ENCODE measurements at regions not wholly inside any gene's neighbourhood (a gene's known extent, or its start where the extent isn't known, plus 50 kb on each side); places are given as distances from the start of the nearest gene placed in this dataset.

DNA sequence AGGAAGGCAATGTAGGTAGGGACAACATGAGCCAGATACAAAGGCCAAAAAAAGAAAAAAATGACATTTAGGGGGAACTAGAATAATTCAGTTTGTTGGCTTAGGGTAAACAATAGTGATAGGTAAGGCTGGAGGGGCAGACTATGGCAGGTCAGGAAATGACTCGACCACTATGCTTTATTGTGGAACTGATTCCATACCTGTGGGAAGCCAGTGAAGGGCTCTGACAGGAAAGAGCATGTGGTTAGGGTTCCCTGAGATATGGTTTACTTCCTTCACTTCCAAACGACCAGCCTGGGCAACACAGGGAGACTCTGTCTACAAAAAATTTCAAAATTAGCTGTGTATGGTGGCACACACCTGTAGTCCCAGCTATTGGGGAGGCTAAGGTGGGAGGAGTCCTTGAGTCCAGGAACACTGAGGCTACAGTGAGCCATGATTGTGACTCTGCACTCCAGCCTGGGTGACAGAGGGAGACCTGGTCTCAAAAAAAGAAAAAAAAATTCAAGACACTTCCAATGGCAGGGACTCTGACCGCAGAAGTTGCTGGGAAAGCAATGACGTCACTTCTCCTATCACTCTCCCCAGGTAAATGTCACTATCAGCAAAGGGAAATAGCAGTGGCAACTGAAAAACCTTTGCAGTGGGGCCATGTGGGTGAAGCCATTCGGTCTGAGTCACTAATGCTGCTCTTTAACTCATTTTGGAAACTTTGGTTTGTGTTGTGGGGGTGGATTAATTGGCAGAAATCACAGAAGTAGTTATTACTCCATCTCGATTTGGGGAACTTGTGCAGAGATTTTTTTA is 192.8 kb upstream of the TSC22D1 start:
- Histone ChIP-seq H4K20me1 (ENCODE audit: insufficient read depth, low read length) (no peaks in the 10 kb centered on the region), H3K9ac (ENCODE audit: low read length) (no peak overlapping the region), H3K4me2 (ENCODE audit: low read depth, low read length) (no peak overlapping the region), H3K4me1 (ENCODE audit: low read length) (no peaks in the 10 kb centered on the region), H3K9me3 (replicated peaks; ENCODE audit: insufficient read depth, low read length) (no peaks in the 10 kb centered on the region), H3K27ac (ENCODE audit: low read length) (no peak overlapping the region), H3K36me3 (replicated peaks; ENCODE audit: insufficient read depth, low read length) (no peaks in the 10 kb centered on the region), H3K9me2 (replicated peaks; ENCODE audit: insufficient read depth, low read length) (no peaks in the 10 kb centered on the region), H3K79me2 (ENCODE audit: low read length) (no peaks in the 10 kb centered on the region), H3K4me3 (ENCODE audit: low read length) (no peak overlapping the region), H3F3A (ENCODE audit: insufficient read depth, low read length) (no peaks in the 10 kb centered on the region), H3K27me3 (replicated peaks; ENCODE audit: insufficient read depth, low read length) (no peaks in the 10 kb centered on the region), H2AFZ (ENCODE audit: low read length) (no peak overlapping the region)
- no peak for TF ChIP-seq EZH2phosphoT487 (IDR thresholded peaks at IDR 0.05; ENCODE audit: low read length)
- TF ChIP-seq EZH2 (optimal IDR thresholded peaks at IDR 0.05; ENCODE audit: low read depth, low read length) = no peak
- TF ChIP-seq, protein P1, sequence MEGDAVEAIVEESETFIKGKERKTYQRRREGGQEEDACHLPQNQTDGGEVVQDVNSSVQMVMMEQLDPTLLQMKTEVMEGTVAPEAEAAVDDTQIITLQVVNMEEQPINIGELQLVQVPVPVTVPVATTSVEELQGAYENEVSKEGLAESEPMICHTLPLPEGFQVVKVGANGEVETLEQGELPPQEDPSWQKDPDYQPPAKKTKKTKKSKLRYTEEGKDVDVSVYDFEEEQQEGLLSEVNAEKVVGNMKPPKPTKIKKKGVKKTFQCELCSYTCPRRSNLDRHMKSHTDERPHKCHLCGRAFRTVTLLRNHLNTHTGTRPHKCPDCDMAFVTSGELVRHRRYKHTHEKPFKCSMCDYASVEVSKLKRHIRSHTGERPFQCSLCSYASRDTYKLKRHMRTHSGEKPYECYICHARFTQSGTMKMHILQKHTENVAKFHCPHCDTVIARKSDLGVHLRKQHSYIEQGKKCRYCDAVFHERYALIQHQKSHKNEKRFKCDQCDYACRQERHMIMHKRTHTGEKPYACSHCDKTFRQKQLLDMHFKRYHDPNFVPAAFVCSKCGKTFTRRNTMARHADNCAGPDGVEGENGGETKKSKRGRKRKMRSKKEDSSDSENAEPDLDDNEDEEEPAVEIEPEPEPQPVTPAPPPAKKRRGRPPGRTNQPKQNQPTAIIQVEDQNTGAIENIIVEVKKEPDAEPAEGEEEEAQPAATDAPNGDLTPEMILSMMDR (IDR thresholded peaks at IDR 0.05; ENCODE audit: low read length) = no peak
- no peak for DNase-seq

DNA sequence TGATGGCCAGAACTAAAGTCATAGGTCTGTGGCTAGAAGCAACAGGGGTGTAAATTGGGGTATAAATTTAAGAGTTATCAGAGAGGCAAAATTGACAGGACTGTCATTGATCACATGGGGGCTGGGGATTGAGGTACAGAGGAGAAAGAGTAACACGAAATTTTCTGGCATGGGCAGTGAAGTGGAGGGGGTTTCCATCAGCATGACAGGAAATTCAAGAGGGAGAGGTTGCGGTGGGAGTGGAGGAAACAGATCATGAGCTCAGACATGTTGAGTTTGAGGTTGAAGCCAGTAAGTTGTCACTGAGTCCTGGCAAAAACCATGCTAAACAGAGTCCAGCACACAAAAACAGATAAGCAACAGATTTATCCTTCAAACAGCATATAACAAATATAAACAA is 192.1 kb upstream of the TSC22D1 start:
- Histone ChIP-seq H3K79me2 (ENCODE audit: low read length) (no peaks in the 10 kb centered on the region), H3K36me3 (replicated peaks; ENCODE audit: insufficient read depth, low read length) (no peaks in the 10 kb centered on the region), H2AFZ (ENCODE audit: low read length) (no peak overlapping the region), H4K20me1 (ENCODE audit: insufficient read depth, low read length) (no peaks in the 10 kb centered on the region), H3K4me2 (ENCODE audit: low read depth, low read length) (no peak overlapping the region), H3K9me3 (replicated peaks; ENCODE audit: insufficient read depth, low read length) (no peaks in the 10 kb centered on the region), H3K4me3 (ENCODE audit: low read length) (no peak overlapping the region), H3K9me2 (replicated peaks; ENCODE audit: insufficient read depth, low read length) (no peaks in the 10 kb centered on the region), H3K9ac (ENCODE audit: low read length) (no peak overlapping the region), H3K4me1 (ENCODE audit: low read length) (no peaks in the 10 kb centered on the region), H3K27ac (ENCODE audit: low read length) (no peak overlapping the region), H3K27me3 (replicated peaks; ENCODE audit: insufficient read depth, low read length) (no peaks in the 10 kb centered on the region), H3F3A (ENCODE audit: insufficient read depth, low read length) (no peaks in the 10 kb centered on the region)
- DNase-seq = no peak
- TF ChIP-seq EZH2phosphoT487 (IDR thresholded peaks at IDR 0.05; ENCODE audit: low read length) (no peak), EZH2 (optimal IDR thresholded peaks at IDR 0.05; ENCODE audit: low read depth, low read length) (no peak)
- TF ChIP-seq, protein P1 (IDR thresholded peaks at IDR 0.05; ENCODE audit: low read length) = no peak

DNA sequence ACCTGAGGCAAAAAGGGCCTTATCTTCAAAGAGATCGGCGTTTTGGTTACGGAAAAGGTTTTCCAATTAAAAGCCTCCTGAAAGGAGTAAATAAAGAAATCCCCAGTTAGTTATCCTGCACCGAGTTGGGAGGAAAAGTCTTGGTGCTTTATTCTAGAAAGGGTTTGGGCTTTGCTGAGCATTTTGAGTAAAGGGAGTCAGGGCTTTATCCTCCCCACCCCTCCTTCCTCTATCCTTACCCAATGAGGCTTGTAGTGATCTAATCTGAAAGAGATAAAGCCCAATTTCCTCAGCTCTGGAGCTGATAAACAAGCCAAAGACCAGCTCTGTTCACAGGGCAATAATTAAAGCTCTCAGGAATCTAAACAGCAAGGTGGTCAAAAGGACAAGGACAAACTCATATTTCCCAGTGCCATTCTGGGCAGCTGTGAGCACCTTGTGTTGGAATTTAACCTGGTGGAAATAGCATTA is 188.9 kb upstream of the TSC22D1 start:
- Histone ChIP-seq H3K79me2 (ENCODE audit: low read length) (no peaks in the 10 kb centered on the region), H3K4me1 (ENCODE audit: low read length) (no peaks in the 10 kb centered on the region), H3K4me2 (ENCODE audit: low read depth, low read length) (no peak overlapping the region), H3K9ac (ENCODE audit: low read length) (no peak overlapping the region), H3K4me3 (ENCODE audit: low read length) (no peak overlapping the region), H2AFZ (ENCODE audit: low read length) (no peak overlapping the region), H3K9me3 (replicated peaks; ENCODE audit: insufficient read depth, low read length) (no peaks in the 10 kb centered on the region), H3K36me3 (replicated peaks; ENCODE audit: insufficient read depth, low read length) (no peaks in the 10 kb centered on the region), H3F3A (ENCODE audit: insufficient read depth, low read length) (no peaks in the 10 kb centered on the region), H4K20me1 (ENCODE audit: insufficient read depth, low read length) (no peaks in the 10 kb centered on the region), H3K27ac (ENCODE audit: low read length) (no peak overlapping the region), H3K27me3 (replicated peaks; ENCODE audit: insufficient read depth, low read length) (no peaks in the 10 kb centered on the region), H3K9me2 (replicated peaks; ENCODE audit: insufficient read depth, low read length) (no peaks in the 10 kb centered on the region)
- TF ChIP-seq EZH2phosphoT487 (IDR thresholded peaks at IDR 0.05; ENCODE audit: low read length) (no peak), EZH2 (optimal IDR thresholded peaks at IDR 0.05; ENCODE audit: low read depth, low read length) (no peak)
- TF ChIP-seq, protein P1 (IDR thresholded peaks at IDR 0.05; ENCODE audit: low read length) = no peak
- DNase-seq = no peak
